Cardiac muscle cell (in vitro differentiated cells and primary cell): ENCODE measurements at regions not wholly inside any gene's neighbourhood (a gene's known extent, or its start where the extent isn't known, plus 50 kb on each side); places are given as distances from the start of the nearest gene placed in this dataset.
"Not testable (repeated sequence)": the region's sequence is repeated elsewhere in the genome, so short reads cannot be mapped to it uniquely, and the experiment has no call there.

ENCODE experiments used
- DNase-seq, 2 donors: peaks; one replicate each; pipeline versions ENCODE4 v3.0.0 to v3.0.0-alpha.2; 2010 to 2017; ENCODE audit warnings: low read depth in 1 of 2, low spot score in 1 of 2
- H3K27ac ChIP-seq: fragments of 200-600 bp; sonication (generic); 2 replicates; pipeline ENCODE4 v1.5.1; 2016
- H3K27me3 ChIP-seq: fragments of 200-600 bp; sonication (generic); 2 replicates; pipeline ENCODE4 v1.6.0; 2016; ENCODE audit warnings: control low read depth
- H3K36me3 ChIP-seq: fragments of 200-600 bp; sonication (generic); 2 replicates; pipeline ENCODE4 v1.5.1; 2016; ENCODE audit warnings: control low read depth
- H3K4me1 ChIP-seq: fragments of 200-600 bp; sonication (generic); 2 replicates; pipeline ENCODE4 v1.8.1; 2017; ENCODE audit warnings: low read depth, mild to moderate bottlenecking, mixed run types
- H3K4me3 ChIP-seq: fragments of 200-600 bp; sonication (generic); 2 replicates; pipeline ENCODE4 v1.5.1; 2016; ENCODE audit warnings: mild to moderate bottlenecking
- H3K9me3 ChIP-seq: fragments of 200-600 bp; sonication (generic); 2 replicates; pipeline ENCODE4 v1.5.1; 2017; ENCODE audit warnings: low read depth, mild to moderate bottlenecking, control low read depth
- CTCF ChIP-seq: IDR thresholded peaks from 2 replicates; pipeline ENCODE4 v1.5.1; 2012; ENCODE audit warnings: low read depth, mild to moderate bottlenecking, low read length

DNA sequence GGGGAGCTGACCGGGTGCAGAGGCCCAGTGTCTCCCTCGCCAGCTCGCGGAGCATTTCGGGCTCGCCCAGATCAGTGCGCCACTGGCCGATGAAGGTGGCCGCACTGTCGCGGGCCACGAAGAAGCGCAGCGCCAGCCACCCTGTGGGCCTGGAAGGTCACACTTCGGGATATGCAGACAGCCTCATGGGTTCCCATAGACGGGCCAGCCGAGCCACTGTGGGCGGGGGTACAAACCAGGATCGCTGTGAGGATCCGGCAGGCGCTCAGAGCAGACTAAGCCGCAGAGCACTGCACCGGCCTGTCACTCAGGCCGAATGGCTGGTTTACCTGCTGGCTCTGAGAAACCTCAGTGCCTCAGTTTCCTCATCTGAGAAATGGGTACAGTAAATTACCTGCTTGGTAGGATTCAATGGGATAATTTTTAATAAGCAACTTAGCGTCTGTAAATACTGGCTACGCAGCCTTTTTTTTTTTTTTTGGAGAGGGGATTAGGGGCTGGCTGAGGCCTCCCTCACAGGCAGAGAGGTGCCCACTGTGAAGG lies 64.0 kb upstream of the IGFBPL1 start:
- no peaks in the 10 kb centered on the region for H3K27me3 ChIP-seq
- H3K36me3 ChIP-seq, result no peaks in the 10 kb centered on the region
- DNase-seq, result no peak
- no peaks in the 10 kb centered on the region for H3K9me3 ChIP-seq
- no peak overlapping the region for H3K27ac ChIP-seq
- H3K4me1 ChIP-seq, result peaks cover 12% of the 10 kb centered on the region
- no peak for TF ChIP-seq CTCF
- H3K4me3 ChIP-seq, result no peak overlapping the region

DNA sequence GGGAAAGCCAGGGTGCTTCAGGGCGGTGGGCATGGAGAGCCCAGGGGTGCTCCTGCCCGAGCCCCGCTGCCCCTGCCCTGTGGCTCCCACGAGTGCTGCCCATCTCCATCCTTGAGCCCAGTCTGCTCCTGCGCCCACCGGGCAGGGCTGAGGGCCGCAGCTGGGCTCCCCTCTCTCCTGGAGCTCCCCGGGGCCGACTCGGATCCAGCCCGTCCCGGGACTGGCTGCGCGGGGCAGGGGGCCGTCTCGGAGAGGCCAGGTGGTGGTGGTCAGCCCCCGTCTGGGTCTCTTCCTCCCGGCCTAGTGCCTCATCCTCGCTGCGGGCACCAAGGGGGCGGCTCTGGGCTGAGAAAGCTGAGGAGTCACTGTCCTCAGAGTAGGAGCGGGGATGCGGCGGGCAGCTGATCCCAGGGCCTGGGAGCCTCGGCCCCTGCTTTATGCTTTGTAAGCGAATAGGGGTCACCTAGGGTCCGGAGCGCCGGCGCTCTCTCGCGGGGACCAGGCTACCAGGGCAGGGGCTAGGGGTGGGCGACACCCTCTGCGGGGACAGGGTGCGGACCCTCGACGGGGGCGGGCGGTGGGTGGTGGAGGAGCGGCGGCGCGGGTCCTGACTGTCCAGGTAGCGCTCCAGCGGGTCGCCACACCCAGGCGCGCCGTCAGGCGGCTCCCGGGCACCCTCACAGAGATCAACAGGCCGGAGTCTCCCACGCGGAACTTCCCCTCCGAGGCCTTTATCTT lies 63.3 kb upstream of the IGFBPL1 start:
- H3K27me3 ChIP-seq, H3K36me3 ChIP-seq, H3K27ac ChIP-seq, H3K9me3 ChIP-seq, H3K4me3 ChIP-seq, DNase-seq: not testable (repeated sequence)
- H3K4me1 ChIP-seq, result peaks cover 19% of the 10 kb centered on the region

GRCh38 chr9:38486837-38487236 lies 62.6 kb upstream of the IGFBPL1 start:
- Histone ChIP-seq H3K27me3 (no peaks in the 10 kb centered on the region), H3K9me3 (no peaks in the 10 kb centered on the region), H3K4me3 (no peak overlapping the region), H3K27ac (no peak overlapping the region), H3K36me3 (no peaks in the 10 kb centered on the region), H3K4me1 (peaks cover 25% of the 10 kb centered on the region)
- no peak for TF ChIP-seq CTCF
- no peak for DNase-seq

GRCh38 chr9:38486056-38486615 lies 61.9 kb upstream of the IGFBPL1 start:
- H3K27ac ChIP-seq, result no peak overlapping the region
- peaks cover 25% of the 10 kb centered on the region for H3K4me1 ChIP-seq
- no peak for TF ChIP-seq CTCF
- H3K27me3 ChIP-seq, result no peaks in the 10 kb centered on the region
- DNase-seq, result no peak
- no peak overlapping the region for H3K4me3 ChIP-seq
- H3K9me3 ChIP-seq, result no peaks in the 10 kb centered on the region
- H3K36me3 ChIP-seq, result no peaks in the 10 kb centered on the region

- H3K27me3 ChIP-seq, H3K4me3 ChIP-seq, H3K9me3 ChIP-seq, DNase-seq, H3K36me3 ChIP-seq: not testable (repeated sequence)
- Histone ChIP-seq H3K4me1 (peaks cover 25% of the 10 kb centered on the region), H3K27ac (peak overlapping the region; percentile 19)
Observed at GRCh38 chr9:38484076-38484665, 59.9 kb upstream of the IGFBPL1 start.

- Histone ChIP-seq H3K36me3 (no peaks in the 10 kb centered on the region), H3K4me1 (peaks cover 25% of the 10 kb centered on the region), H3K4me3 (no peak overlapping the region), H3K27me3 (no peaks in the 10 kb centered on the region), H3K27ac (peak overlapping the region; percentile 19), H3K9me3 (no peaks in the 10 kb centered on the region)
- TF ChIP-seq CTCF, result no peak
- DNase-seq, result peak; percentile 12 to 81
Observed at GRCh38 chr9:38482918-38483592, 58.8 kb upstream of the IGFBPL1 start.
